Cardiac fibroblast (primary cell): ENCODE measurements at regions not wholly inside any gene's neighbourhood (a gene's known extent, or its start where the extent isn't known, plus 50 kb on each side); places are given as distances from the start of the nearest gene placed in this dataset.

ENCODE experiments used
- DNase-seq, 2 donors: peaks; one replicate each; pipeline versions ENCODE4 v3.0.0 to v3.0.0-alpha.2; 2010; ENCODE audit warnings: low read depth in 2 of 2
- H3K4me3 ChIP-seq, 2 donors: replicated peaks in 1 of 2; 1 replicate in 1 of 2; 2 replicates in 1 of 2; pipeline ENCODE4 v1.5.1; 2011; ENCODE audit warnings: low read depth in 2 of 2, low read length in 2 of 2, mild to moderate bottlenecking in 2 of 2, moderate library complexity in 1 of 2
- TF ChIP-seq, protein P1 (sequence below): IDR thresholded peaks from one replicate; pipeline ENCODE4 v1.5.1; 2011; ENCODE audit warnings: low read depth, mild to moderate bottlenecking, low read length, inconsistent platforms

DNA sequence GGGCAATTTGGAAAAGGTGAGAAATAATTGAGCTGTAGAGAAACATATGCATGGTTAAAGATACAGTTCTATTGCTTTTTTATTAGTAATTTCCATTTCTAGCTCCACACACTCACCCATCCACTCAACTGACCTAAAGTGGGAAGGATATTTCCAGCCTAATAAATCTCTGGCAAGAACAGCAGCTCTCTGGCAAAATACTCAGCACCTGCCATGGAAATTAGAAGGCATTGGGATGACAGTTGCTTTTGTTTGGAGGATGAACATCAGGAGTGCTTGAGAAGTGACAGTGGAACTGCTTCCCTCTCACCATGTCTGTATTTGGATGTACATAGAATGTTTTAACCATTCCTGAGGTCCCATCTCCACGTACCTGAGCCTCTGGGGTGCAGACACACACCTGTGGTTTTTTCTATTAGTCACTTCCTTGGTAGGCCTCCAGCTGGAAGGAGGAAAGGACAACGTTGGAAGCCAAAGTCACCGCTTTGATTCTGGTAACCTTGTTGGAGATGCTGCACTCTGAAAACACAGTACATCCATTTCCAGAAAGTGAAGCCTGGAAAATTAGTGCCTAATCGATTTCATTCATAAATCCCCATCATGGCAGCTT is 62.3 kb upstream of the RUNX1 start:
- TF ChIP-seq, protein P1, sequence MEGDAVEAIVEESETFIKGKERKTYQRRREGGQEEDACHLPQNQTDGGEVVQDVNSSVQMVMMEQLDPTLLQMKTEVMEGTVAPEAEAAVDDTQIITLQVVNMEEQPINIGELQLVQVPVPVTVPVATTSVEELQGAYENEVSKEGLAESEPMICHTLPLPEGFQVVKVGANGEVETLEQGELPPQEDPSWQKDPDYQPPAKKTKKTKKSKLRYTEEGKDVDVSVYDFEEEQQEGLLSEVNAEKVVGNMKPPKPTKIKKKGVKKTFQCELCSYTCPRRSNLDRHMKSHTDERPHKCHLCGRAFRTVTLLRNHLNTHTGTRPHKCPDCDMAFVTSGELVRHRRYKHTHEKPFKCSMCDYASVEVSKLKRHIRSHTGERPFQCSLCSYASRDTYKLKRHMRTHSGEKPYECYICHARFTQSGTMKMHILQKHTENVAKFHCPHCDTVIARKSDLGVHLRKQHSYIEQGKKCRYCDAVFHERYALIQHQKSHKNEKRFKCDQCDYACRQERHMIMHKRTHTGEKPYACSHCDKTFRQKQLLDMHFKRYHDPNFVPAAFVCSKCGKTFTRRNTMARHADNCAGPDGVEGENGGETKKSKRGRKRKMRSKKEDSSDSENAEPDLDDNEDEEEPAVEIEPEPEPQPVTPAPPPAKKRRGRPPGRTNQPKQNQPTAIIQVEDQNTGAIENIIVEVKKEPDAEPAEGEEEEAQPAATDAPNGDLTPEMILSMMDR, result no peak
- no peak for DNase-seq
- H3K4me3 ChIP-seq, result no peak overlapping the region

DNA sequence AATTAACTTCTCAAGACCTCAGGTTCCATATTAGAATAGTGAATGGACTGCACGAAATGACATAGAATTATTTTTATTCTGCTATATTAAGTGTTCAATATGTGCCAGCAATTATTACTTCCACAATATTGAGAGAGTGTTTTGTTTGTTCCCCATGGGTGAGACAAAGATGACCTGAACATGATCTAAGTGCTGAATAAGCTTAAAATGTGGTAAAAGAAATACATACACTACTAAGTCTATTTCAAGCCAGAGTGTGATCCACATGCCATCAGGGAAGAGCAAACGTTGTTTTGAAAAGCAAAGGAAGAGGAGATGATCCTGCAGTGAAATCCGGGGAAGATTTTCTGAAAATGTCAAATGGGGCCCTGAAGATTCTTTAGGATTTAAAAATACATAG is 59.8 kb upstream of the RUNX1 start:
- no peak overlapping the region for H3K4me3 ChIP-seq
- DNase-seq, result no peak
- TF ChIP-seq, protein P1, result no peak

DNA sequence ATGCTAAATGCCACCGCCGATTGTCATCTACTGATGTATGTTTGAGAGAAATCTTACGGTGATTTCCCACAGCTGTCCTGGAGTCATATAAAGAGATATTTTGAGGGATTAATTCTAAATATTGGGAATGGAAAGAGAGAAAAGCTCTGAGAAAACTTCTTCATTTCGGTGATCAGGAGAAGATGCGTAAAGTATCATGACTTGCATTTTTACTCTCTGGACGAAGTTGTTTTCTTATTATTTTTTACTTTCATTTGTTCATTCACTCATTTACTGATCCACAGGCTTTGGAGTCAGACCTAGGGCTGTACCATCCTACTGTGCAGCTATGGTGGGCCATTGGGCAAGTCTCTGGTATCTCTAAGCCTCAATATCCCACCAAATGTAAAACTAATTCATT is 58.4 kb upstream of the RUNX1 start:
- no peak for DNase-seq
- TF ChIP-seq, protein P1, result no peak
- H3K4me3 ChIP-seq, result no peak overlapping the region

DNA sequence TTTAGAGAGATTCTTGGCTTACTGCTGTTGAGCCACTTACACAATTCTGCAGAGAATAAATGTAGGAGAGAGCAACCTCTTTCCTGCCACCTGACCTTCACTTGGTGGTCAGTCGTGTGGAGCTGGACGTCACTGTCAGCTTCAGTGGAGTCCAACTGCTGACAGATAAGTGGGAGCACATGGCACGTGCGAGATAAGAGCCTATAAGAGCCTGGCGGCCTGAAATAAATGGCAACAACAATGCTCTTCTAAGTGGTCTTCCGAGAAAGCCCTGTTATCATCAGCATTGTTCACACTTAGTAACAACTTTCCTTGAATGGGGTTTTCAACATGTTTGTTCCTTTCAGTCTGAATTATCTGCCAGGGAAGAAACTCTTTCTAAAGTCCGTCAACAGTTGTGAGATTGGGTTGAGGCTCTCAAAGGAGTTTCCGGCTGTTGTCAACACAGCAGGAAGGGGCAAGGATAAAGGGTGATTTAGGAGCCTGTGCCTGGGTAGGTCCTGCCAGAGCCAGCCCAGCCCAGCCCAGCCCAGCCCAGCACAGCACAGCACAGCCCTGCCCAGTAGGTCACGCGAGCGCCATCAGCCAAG is 57.2 kb upstream of the RUNX1 start:
- TF ChIP-seq, protein P1, result no peak
- peak in 1 of 2 donors; percentile 90 for DNase-seq

DNA sequence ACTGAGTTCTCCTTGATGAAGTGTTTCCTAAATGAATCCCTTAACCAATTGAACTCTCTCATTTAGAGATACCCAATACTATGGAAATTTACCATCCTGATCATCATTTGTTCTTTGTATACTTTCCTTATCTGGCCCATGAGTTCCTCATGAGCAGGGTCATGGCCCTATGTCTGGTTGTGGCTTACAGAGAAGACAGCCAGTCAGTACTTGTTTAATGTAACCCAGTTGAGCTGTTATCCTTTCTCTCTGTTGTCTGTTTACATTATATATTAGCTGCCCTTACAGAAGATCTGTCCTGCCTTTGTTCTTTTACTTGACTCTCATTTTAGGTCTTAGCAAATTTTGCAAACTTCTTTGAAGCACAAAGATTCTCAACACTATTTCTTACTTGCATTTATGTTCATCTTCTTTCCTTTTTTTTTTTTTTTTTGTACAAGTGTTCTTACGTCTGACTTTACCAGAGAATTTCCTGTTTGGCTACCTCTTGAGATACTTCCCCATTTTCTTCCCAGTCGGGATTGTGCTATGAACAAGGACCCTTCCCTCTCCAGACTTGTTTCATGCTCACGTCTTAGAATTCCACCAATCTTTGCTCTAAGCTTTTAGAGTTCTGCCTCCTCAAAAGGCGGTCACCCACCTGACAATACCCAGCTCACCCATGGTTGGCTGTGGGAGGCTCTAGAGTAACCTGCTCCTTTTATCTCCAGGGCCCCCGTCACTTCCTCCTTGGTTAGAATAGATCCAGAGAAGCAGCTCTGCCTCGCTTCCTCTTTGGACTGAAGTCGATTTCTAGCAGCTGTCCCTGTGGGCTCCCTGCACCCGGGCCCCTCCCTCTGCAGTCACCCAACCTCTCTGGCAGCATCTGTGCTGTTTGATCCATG is 53.6 kb upstream of the RUNX1 start:
- H3K4me3 ChIP-seq, result no peak overlapping the region
- TF ChIP-seq, protein P1, result no peak
- no peak for DNase-seq

More for the DNA sequence above, 57.2 kb upstream of the RUNX1 start:
- H3K4me3 ChIP-seq, result no peak overlapping the region

DNA sequence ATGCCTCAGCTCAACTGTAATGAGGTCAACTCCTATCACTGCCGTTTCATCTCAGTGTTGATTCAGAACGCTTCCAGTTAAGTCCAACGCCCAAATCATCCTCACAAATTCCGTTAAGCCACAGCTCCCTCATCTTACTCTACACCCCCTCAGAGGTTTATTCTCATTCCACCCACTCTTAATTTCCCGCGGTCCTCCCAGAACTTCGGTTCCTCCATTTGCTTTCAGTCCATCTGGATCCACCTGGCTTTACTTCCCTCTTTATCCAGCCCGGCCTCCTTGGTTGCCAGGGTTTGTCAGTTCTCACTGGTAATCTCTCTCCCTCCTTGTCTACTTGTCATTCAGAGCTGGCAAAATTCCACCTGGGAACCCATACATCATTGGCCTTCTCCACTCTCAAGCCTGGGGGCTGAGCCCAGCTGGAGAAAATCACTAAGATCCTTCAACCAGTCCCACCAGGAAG is 51.3 kb upstream of the RUNX1 start:
- DNase-seq, result no peak
- TF ChIP-seq, protein P1, result no peak
- H3K4me3 ChIP-seq, result no peak overlapping the region
